ENCODE measurements at regions not wholly inside any gene's neighbourhood (a gene's known extent, or its start where the extent isn't known, plus 50 kb on each side); places are given as distances from the start of the nearest gene placed in this dataset.

DNA sequence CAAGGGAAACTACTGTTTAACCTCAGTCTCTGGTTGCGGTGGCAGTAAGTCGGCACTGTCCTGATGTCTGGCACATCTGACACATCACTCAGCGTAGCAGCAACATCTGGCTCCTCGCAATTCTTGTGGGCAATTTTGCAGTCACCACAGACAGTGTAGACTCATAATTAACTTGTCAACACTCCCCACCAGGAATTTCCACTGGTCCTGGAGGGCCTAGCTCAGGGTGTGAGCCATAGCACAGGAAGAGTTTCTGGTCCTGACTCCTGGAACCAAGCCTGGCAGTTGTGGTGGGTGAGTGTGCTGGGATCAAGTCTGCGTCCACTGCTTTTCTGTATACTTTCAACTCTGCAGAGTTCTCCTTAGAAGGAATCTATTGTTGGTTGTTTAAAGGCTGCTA, 209.7 kb downstream of the SNX19 start:
- Histone ChIP-seq H2AFZ (ENCODE audit: control insufficient read depth, low read length) (no peak overlapping the region), H3K9ac (ENCODE audit: control insufficient read depth, extremely low read depth, insufficient read depth, low read length) (no peak overlapping the region), H3K4me2 (ENCODE audit: control insufficient read depth, extremely low read depth, insufficient read depth, low read depth, low read length) (no peak overlapping the region), H3K27me3 (ENCODE audit: control insufficient read depth, extremely low read depth, insufficient read depth, low read length) (no peaks in the 10 kb centered on the region), H3K36me3 (ENCODE audit: control insufficient read depth in 2 of 2, extremely low read depth in 1 of 2, insufficient read depth in 2 of 2, low read length in 2 of 2) (no peaks in the 10 kb centered on the region), H4K20me1 (ENCODE audit: control insufficient read depth, extremely low read depth, insufficient read depth, low read length) (no peaks in the 10 kb centered on the region), H3K79me2 (ENCODE audit: control insufficient read depth, insufficient read depth, low read length) (no peaks in the 10 kb centered on the region), H3K4me1 (ENCODE audit: control insufficient read depth, extremely low read depth, insufficient read depth, low read length) (no peaks in the 10 kb centered on the region), H3K9me1 (ENCODE audit: control insufficient read depth, extremely low read depth, insufficient read depth, low read length) (no peaks in the 10 kb centered on the region), H3K27ac (ENCODE audit: control insufficient read depth, insufficient read depth, low read length) (no peak overlapping the region), H3K9me3 (ENCODE audit: control insufficient read depth, low read depth, low read length) (no peaks in the 10 kb centered on the region), H3K4me3 (ENCODE audit: control insufficient read depth in 2 of 3, extremely low read depth in 1 of 3, insufficient read depth in 2 of 3, low read depth in 1 of 3, low read length in 3 of 3) (no peak overlapping the region)
- DNase-seq (ENCODE audit: low read depth, low spot score), result no peak
- dilution Hi-C loops (cut with MboI; ENCODE audit: extremely low pct_ligation_motif_present, low sequenced_read_pairs), result no loop called here
- FAIRE-seq, result no peak
- TF ChIP-seq, protein P1, sequence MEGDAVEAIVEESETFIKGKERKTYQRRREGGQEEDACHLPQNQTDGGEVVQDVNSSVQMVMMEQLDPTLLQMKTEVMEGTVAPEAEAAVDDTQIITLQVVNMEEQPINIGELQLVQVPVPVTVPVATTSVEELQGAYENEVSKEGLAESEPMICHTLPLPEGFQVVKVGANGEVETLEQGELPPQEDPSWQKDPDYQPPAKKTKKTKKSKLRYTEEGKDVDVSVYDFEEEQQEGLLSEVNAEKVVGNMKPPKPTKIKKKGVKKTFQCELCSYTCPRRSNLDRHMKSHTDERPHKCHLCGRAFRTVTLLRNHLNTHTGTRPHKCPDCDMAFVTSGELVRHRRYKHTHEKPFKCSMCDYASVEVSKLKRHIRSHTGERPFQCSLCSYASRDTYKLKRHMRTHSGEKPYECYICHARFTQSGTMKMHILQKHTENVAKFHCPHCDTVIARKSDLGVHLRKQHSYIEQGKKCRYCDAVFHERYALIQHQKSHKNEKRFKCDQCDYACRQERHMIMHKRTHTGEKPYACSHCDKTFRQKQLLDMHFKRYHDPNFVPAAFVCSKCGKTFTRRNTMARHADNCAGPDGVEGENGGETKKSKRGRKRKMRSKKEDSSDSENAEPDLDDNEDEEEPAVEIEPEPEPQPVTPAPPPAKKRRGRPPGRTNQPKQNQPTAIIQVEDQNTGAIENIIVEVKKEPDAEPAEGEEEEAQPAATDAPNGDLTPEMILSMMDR (optimal IDR thresholded peaks at IDR 0.05 in 1 of 3, IDR thresholded peaks at IDR 0.05 in 1 of 3, conservative IDR thresholded peaks at IDR 0.05 in 1 of 3; ENCODE audit: extremely low read depth in 1 of 3, insufficient read depth in 2 of 3, low read length in 3 of 3), result no peak
- TF ChIP-seq EZH2 (IDR thresholded peaks at IDR 0.05; ENCODE audit: low read length), result no peak

DNA sequence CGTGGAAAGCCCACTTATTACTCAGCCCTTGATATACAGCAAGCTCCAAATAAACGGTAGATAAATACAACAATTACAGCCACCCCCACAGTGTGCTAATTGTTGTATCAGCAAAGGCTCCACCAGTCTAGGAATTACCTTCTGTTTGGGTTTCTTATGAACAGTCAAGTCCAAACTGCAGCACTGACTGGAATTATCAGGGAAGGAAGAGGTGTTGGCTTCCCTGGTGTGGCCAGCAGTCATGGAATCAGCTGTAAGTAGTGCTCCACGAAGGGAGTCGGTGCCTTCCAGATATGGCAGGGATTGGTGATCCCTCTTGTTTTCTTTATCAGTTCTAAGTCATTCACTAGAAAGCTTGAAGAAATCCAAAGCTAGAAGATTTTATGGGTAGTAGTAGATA, 209.1 kb downstream of the SNX19 start:
- H3K4me3 ChIP-seq (ENCODE audit: control insufficient read depth in 2 of 3, extremely low read depth in 1 of 3, insufficient read depth in 2 of 3, low read depth in 1 of 3, low read length in 3 of 3), result no peak overlapping the region
- H3K36me3 ChIP-seq (ENCODE audit: control insufficient read depth in 2 of 2, extremely low read depth in 1 of 2, insufficient read depth in 2 of 2, low read length in 2 of 2), result no peaks in the 10 kb centered on the region
- H4K20me1 ChIP-seq (ENCODE audit: control insufficient read depth, extremely low read depth, insufficient read depth, low read length), result no peaks in the 10 kb centered on the region
- H3K4me1 ChIP-seq (ENCODE audit: control insufficient read depth, extremely low read depth, insufficient read depth, low read length), result no peaks in the 10 kb centered on the region
- TF ChIP-seq, protein P1 (optimal IDR thresholded peaks at IDR 0.05 in 1 of 3, IDR thresholded peaks at IDR 0.05 in 1 of 3, conservative IDR thresholded peaks at IDR 0.05 in 1 of 3; ENCODE audit: extremely low read depth in 1 of 3, insufficient read depth in 2 of 3, low read length in 3 of 3), result no peak
- TF ChIP-seq EZH2 (IDR thresholded peaks at IDR 0.05; ENCODE audit: low read length), result no peak
- H3K27ac ChIP-seq (ENCODE audit: control insufficient read depth, insufficient read depth, low read length), result no peak overlapping the region
- dilution Hi-C loops (cut with MboI; ENCODE audit: extremely low pct_ligation_motif_present, low sequenced_read_pairs), result no loop called here
- no peak for FAIRE-seq
- H3K9ac ChIP-seq (ENCODE audit: control insufficient read depth, extremely low read depth, insufficient read depth, low read length), result no peak overlapping the region
- no peaks in the 10 kb centered on the region for H3K9me3 ChIP-seq (ENCODE audit: control insufficient read depth, low read depth, low read length)
- no peaks in the 10 kb centered on the region for H3K27me3 ChIP-seq (ENCODE audit: control insufficient read depth, extremely low read depth, insufficient read depth, low read length)
- no peaks in the 10 kb centered on the region for H3K79me2 ChIP-seq (ENCODE audit: control insufficient read depth, insufficient read depth, low read length)
- H3K9me1 ChIP-seq (ENCODE audit: control insufficient read depth, extremely low read depth, insufficient read depth, low read length), result no peaks in the 10 kb centered on the region
- H2AFZ ChIP-seq (ENCODE audit: control insufficient read depth, low read length), result no peak overlapping the region
- H3K4me2 ChIP-seq (ENCODE audit: control insufficient read depth, extremely low read depth, insufficient read depth, low read depth, low read length), result no peak overlapping the region
- DNase-seq (ENCODE audit: low read depth, low spot score), result no peak
